Chondrocyte (in vitro differentiated cells): ENCODE measurements at regions not wholly inside any gene's neighbourhood (a gene's known extent, or its start where the extent isn't known, plus 50 kb on each side); places are given as distances from the start of the nearest gene placed in this dataset.

Experiments used
- DNase-seq: peaks from one replicate; pipeline ENCODE4 v3.0.0; 2021; ENCODE audit warnings: mixed read lengths, low spot score
- H3K27ac Mint-ChIP-seq: one replicate; pipeline ENCODE4 v1.8.0; 2021; ENCODE audit warnings: mild to moderate bottlenecking, moderate library complexity, mixed read lengths; ENCODE audit not compliant: unreplicated experiment
- H3K27me3 Mint-ChIP-seq: 2 replicates; pipeline ENCODE4 v1.8.0; 2021; ENCODE audit warnings: low read depth, mixed read lengths
- H3K36me3 Mint-ChIP-seq: 2 replicates; pipeline ENCODE4 v1.8.0; 2021; ENCODE audit warnings: low read depth, mixed read lengths
- H3K4me1 Mint-ChIP-seq: 2 replicates; pipeline ENCODE4 v1.8.0; 2021; ENCODE audit warnings: low read depth, mild to moderate bottlenecking, mixed read lengths
- H3K4me3 Mint-ChIP-seq: one replicate; pipeline ENCODE4 v1.8.0; 2021; ENCODE audit warnings: mild to moderate bottlenecking, moderate library complexity, mixed read lengths; ENCODE audit not compliant: unreplicated experiment
- H3K9me3 Mint-ChIP-seq: 2 replicates; pipeline ENCODE4 v1.8.0; 2021; ENCODE audit warnings: low read depth, mixed read lengths
- CTCF ChIP-seq: fragments of 200-600 bp; sonication (generic); IDR thresholded peaks from 2 replicates; pipeline ENCODE4 v1.5.0; 2021; ENCODE audit warnings: antibody characterized with exemption, mild to moderate bottlenecking, moderate library complexity

- Mint-ChIP-seq H3K4me1 (peaks cover 4% of the 10 kb centered on the region), H3K27me3 (no peaks in the 10 kb centered on the region), H3K36me3 (no peaks in the 10 kb centered on the region), H3K27ac (no peak overlapping the region), H3K4me3 (no peak overlapping the region), H3K9me3 (peaks cover 3% of the 10 kb centered on the region)
- TF ChIP-seq CTCF = no peak
- DNase-seq = no peak
Observed at GRCh38 chr9:88680041-88680440, 145.1 kb downstream of the NXNL2 start.

GRCh38 chr9:88680505-88681160, 145.7 kb downstream of the NXNL2 start:
- no peak overlapping the region for H3K27ac Mint-ChIP-seq
- no peaks in the 10 kb centered on the region for H3K27me3 Mint-ChIP-seq
- no peak for TF ChIP-seq CTCF
- DNase-seq = no peak
- H3K4me1 Mint-ChIP-seq = peaks cover 4% of the 10 kb centered on the region
- no peaks in the 10 kb centered on the region for H3K36me3 Mint-ChIP-seq
- H3K4me3 Mint-ChIP-seq = no peak overlapping the region
- peaks cover 3% of the 10 kb centered on the region for H3K9me3 Mint-ChIP-seq

- Mint-ChIP-seq H3K9me3 (peaks cover 3% of the 10 kb centered on the region), H3K36me3 (no peaks in the 10 kb centered on the region), H3K4me3 (no peak overlapping the region), H3K4me1 (peaks cover 4% of the 10 kb centered on the region), H3K27me3 (peaks cover 2% of the 10 kb centered on the region), H3K27ac (no peak overlapping the region)
- TF ChIP-seq CTCF = no peak
- DNase-seq = no peak
Observed at GRCh38 chr9:88681434-88681833, 146.5 kb downstream of the NXNL2 start.

- H3K36me3 Mint-ChIP-seq = no peaks in the 10 kb centered on the region
- DNase-seq = no peak
Observed at GRCh38 chr9:88682431-88682831, 147.5 kb downstream of the NXNL2 start.

GRCh38 chr9:88684046-88684445, 149.1 kb downstream of the NXNL2 start:
- H3K4me1 Mint-ChIP-seq = peaks cover 4% of the 10 kb centered on the region
- H3K27ac Mint-ChIP-seq = no peak overlapping the region
- no peaks in the 10 kb centered on the region for H3K9me3 Mint-ChIP-seq
- no peak overlapping the region for H3K4me3 Mint-ChIP-seq
- no peaks in the 10 kb centered on the region for H3K36me3 Mint-ChIP-seq
- no peak for DNase-seq
- TF ChIP-seq CTCF = no peak
- H3K27me3 Mint-ChIP-seq = peaks cover 2% of the 10 kb centered on the region

More at GRCh38 chr9:88682431-88682831, 147.5 kb downstream of the NXNL2 start:
- Mint-ChIP-seq H3K27me3 (peaks cover 2% of the 10 kb centered on the region), H3K9me3 (no peaks in the 10 kb centered on the region), H3K4me3 (no peak overlapping the region), H3K4me1 (peaks cover 4% of the 10 kb centered on the region), H3K27ac (no peak overlapping the region)
- TF ChIP-seq CTCF = no peak
